GM21526 (cell line): ENCODE measurements at regions not wholly inside any gene's neighbourhood (a gene's known extent, or its start where the extent isn't known, plus 50 kb on each side); places are given as distances from the start of the nearest gene placed in this dataset.

Source experiments
- ATAC-seq: cut with Tn5 transposase; IDR thresholded peaks from one replicate; pipeline ENCODE4 v1.9.1; 2021; ENCODE audit warnings: moderate library complexity; ENCODE audit not compliant: unreplicated experiment, low FRiP score

DNA sequence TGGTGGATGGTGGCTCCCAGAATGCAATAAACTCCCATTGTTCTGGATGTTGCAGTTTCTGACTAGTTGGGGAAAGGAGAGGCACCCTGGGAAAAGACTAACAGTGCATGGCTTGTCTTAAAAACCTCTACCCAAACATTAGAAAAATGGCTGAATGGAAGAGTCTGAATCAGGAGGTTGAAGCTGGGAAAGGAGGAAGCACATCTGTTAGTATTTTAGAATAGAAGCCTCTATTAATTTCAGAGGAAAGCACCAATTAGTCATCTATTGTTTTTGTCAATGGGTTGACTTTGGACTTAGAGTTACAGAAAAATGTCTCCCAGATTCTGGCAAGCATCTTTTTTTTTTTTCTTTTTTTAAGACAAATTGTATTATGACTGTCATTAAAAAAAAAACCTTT is 56.1 kb upstream of the ELMO1 start:
- no peak for ATAC-seq

DNA sequence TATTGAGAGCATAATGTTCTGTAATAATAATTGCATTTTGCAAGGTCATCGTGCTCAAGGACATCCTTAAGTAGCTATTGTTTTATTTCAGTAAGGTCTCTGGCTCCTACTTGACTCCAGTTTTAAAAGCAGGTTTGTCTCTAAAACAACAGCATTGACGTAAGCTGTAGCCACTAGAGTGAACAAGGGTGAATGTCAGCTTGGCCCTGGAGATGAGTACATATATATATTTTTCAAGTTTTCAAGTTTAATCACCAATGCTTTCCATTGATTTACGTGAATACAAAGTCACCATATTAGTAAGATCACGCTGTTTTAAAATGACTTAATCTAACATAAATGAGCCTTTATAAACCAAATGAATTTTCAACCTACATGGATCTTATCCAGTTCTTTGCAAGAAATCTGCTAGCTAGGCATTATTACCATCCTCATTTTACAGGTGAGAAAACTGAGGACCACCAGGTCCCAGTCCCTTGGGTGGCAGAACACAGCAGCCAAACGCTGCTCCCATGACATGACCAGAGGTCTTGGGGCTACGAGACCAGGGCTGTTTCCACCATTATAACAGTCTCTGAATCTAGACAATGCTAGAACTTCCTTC is 57.2 kb upstream of the ELMO1 start:
- no peak for ATAC-seq

DNA sequence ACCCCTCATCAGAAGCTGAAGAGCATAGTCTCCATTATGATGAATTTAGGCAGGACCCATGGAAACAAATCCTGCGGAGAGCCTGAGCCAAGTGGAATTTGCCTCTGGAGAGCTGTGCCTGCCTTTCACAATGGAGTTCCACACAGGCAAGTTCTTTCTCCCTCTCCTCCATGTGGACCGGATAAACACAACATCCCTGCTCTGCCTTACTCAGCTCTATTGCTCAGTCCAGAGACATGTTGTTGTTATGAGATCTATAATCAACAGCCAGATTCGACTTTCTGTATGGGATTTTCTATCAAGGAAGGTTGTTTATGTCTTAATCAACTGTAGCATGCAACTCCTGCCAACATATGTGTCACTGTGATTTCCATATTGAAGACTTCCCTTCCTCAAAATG is 59.5 kb upstream of the ELMO1 start:
- no peak for ATAC-seq

DNA sequence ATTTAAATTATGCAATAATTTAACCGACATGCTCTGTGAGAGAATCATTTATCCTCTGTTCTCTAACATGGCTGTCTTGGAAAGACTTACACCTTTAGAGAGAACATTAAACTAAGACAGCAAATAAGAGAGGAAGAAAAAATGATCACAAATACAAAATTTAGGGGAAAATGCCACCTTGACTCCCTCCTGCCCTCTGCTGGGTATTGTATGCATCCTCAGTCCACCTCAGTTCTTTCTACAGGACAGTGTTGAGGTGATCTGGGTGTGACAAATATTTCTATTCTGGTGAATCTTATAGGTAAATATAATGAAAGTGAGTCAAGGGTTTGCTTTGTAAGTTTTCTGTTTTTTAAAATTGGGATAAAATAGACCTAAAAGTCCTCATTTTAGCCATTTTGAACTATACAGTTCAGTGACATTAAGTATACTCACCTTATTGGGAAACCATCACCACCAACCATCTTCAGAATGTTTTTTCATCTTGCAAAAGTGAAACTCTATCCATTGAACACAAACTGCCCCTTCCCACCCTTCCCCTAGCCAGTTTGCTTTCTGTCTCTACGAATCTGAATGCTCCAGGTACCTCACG is 61.5 kb upstream of the ELMO1 start:
- no peak for ATAC-seq

DNA sequence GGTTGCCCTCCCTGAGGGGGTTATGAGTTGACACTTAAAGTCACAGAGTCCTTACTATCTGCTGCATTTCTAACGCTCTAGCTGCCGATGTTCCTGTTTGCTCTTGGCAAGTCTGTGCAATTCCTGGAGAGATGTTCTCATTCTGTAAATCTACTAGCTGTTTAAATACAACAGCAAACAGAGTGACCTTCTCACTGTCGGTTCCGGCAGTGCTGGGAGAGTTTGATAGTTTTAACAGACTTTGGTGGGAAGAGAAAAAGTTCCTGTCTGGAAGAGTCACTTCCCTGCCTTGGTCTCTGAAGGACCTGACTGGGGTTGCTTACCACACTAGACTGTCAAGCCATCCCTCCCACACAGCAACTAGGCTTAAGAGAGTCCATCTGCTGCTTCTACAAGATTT is 63.3 kb upstream of the ELMO1 start:
- ATAC-seq: no peak

DNA sequence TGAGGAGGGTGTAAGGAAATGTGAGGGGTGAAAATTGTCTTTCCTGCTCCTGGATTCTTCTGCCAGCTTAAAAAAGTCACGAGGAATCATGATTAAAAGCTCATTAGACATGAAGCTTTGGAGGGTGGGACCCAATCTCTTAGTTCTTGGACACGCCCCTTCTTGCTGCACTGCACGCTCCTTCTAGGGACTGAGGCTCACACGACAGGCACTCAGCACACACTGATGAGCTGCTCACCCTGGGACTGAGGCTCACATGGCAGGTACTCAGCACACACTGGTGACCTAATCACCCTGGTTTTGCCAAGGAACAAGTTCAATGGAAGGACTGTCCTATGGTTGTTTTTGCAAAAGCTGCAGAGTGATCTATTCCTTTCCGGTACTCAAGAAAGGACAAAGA is 65.8 kb upstream of the ELMO1 start:
- ATAC-seq: no peak

DNA sequence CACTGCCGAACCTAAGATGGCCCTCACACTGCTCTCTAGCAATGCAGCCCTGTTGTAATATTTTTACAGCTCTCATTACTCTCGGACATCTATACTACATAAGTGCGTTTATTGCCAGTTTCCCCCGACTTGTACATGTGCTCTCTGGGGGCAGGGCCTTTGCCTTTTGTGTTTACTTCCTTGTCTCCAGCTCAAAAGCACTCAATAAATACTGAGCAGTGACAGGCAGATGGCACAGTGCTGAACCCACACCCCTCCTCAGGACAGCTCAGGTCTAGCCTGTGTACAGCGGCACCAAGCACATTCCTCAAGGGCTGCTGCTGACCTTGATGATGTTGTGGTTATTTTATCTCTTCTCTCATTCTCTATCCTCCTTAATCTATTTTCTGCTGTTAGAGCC is 68.0 kb upstream of the ELMO1 start:
- ATAC-seq: no peak

DNA sequence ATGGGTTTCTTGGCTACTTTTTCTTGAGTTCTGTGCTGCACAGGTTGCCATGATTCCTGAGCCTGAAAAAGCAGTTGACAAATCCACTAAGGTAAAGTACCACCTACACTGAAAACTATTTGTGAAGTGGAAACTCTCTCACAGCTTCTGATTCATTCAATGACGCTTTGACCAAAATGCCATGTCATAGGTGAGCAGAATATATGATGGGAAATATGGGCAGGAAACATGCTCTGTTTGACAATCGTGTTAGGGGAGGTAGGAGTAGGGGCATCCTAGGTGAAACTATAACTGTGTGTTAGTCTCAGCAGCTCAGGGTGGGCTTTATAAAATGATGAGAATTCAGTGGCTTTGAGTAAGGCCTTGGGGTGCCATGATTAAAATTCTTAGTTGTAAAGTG is 69.6 kb upstream of the ELMO1 start:
- ATAC-seq: no peak

DNA sequence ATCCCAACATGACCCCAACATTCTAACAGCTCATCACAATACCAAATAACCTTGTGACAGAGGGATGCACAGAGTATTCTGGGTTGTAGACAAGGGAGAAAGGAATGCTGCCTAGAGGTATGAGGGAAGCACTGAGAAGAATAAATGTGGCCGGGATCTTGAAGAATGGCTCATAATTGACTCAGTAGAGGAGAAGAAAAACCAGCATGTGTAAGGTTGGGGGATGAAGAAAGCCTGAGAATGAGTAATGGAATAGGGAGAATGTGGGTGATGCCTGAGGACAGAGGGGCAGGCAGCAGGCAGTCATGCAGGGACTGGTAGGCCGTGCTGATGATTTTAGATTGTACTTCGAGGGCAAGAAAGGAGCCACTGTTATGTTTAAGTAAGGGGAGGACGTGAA is 75.4 kb upstream of the ELMO1 start:
- ATAC-seq: no peak

DNA sequence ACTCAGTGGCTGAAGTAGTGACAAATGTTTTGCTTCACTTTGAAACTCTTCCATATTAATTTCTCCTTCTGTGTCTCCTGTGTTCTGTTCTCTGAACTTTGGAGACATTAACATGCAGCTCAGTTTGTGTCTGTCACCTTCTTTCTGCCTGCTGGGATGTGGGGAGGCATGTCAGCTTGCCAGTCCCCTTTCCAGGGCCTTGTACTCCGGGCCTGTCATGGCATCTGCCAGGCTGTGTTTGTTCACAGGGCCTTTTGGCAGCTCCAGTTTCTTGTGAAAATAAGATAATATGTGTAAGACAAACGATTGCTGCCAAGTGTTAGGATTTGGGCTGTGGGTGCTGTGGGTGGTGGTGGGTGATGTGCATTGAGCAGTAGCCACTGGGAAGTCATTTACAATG is 76.1 kb upstream of the ELMO1 start:
- ATAC-seq: no peak

DNA sequence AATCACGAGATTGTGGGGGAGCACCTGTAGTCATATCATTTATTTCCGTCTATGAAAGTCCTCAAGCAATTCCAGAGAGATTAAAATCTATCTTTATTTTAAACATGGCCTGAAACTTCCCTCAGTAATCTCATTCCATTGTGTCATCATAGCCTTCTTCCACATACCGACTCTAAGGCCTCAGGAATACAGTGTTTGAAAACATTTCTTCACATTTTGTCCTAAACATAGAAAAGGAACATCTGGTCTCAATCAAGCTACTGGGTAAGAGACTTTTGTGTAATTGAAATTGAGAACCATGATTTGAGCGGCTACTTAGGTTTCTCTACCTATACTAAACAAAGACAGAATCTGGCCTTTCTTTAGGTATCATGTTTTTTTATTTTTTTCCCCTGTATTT is 78.0 kb upstream of the ELMO1 start:
- ATAC-seq: no peak

DNA sequence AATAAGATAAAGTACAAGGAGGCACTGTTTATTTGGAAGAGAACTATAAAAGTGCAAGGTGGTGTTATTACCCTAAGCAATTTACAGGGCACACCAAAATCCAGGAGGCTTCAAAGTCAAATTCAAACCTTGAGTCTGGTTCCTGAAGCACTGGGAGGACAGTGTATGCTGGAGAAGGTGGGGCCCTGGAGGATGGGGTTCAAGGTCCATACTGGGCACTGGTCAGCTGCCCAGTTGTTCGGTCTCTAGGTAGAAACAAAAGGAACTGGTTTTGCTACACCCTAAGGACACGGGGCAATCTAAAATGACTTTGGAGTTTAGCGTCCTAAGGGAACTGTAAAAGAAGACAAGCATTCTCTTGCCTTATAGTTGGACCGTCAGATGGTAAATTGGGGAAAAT is 78.4 kb upstream of the ELMO1 start:
- no peak for ATAC-seq

DNA sequence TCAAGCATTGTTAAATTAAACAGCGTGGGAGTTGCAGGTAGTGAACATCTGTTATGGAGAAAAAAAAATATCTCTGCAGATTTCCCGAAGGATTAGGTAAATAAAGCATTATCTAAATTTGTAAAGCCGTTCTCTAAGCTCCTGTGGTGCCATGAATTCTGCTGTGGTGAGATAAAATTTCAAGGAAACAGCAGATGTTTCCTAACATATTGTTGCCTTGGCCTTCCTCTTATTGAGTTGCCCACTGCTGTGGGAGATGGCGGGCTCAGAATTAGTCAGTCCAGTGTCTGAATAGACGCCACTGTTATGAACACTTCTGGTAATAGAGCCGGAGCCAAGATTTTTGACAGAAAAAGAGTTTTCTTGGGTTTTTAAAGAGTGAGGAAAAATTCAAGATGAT is 82.6 kb upstream of the ELMO1 start:
- ATAC-seq: no peak

DNA sequence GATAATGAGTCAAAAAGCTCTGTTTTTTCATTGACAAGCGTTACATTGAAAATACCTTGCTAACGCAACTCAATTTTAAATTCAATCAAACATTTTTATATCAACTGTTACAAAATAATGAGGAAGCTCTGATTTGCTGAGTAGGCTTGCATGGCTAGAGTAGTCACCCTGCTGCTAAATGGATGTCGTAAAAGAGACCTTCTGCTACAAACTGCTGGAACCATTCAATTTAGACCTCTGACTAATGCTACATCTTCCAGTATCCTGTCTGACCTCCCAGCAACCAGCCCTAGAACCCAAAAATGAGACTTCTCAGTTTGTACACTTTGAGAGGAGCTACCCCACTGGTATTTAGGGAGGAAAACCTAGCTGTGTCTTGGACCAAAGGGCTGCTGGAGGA is 84.0 kb upstream of the ELMO1 start:
- ATAC-seq: no peak

DNA sequence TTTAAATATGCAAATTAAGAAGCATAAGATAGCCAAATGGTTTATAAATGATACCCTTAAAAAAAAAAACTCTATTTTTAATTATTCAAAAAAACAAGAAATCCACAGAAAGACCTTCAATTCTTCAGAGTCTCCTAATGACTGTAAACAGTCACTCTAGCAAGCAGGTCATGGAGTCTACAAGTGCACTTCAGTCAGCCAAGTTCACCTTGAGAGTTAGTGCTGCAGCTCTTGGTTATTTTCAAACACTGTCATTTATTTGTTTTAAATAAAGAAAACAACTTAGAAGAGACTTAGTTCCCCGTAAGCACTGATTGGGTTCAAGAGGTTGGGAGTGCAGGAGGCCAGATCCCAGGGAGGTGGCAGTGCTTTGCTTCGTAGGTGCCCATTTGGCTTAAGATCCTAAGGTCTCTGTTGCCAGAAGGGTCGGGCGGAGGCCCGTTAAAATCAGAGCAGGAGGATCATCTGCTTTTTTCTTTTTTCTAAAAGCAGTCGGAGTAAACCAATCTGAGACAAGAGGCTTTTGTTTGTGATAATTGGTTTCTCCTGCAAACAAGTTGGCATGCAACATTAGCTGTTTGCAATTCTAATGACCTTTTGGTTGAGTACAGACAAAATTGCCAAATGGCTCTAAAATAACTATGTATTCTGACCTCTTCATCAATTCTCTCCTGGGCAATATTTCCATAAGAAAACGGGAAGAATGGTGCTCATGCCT is 86.4 kb upstream of the ELMO1 start:
- ATAC-seq: no peak

DNA sequence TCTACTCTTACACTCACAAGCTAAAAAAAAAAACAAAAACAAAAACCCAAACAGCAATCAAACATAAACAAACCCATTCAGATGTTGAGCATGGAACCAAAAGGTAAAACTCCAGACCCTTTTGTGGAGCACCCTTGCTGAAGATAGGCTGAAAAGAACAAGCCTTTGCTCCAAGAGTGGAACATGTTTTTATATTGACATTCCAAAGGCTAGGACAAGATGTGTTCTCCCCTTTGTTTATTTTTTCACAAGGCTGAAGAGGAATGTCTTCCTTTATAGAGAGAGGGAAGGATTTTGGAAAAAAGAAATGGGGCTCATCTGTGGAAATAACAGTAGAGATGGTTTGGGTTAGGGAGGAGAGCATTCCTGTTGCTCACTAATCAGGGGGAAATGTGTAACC is 87.2 kb upstream of the ELMO1 start:
- no peak for ATAC-seq

DNA sequence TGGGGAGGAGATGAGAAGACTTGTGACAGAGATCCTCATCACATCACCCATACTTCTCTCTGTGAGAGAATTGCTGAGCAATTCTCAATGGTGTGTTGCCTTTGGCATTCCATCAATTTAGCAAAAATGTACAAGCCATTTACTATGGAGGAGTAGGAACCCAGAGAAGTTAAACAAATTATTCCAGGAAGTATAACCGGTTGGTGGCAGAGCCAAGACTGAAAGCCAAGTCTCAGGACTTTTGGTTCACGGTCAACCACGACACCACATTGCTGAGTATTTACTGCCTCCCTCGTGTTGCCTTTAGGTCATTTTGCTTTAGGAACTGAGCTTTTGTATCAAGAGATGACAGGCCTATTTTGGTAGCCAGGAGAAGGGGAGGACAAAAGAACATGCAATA is 88.0 kb upstream of the ELMO1 start:
- ATAC-seq: no peak

DNA sequence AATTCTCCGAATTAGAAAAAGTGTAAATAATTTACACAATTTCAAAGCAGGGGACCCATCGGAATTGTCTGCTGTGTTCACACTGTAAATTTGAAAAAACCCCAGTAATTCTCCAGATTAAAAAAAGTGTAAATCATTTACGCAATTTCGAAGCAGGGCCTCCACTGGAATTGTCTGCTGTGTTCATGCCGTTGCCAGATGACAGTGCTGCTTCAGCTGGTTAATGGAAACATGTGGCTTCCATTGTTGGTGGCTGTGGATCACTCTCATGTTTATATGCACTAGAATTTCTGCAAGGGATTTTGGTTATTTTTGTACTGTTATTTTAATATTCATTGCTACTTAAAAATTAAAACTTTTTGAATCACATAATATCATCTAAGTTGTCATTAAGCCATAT is 88.8 kb upstream of the ELMO1 start:
- no peak for ATAC-seq

DNA sequence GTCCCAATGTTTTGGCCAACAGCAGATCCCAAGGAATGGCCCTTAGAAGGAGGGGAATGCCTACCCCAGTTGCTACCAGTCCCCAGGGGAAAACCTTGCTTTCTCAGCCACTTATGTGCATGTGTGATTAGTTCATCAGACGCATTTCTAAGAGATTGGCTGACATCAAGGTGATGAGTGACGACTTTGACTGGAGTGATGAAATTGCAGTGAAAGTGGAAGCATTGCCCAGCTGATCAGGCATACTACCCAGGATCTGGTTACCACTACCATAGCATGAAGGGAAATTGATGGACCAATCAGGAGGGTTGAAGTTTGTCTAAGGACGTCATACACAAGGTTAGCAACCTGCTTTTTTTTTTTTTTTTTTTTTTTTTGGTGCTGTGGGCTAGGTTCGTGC is 90.3 kb upstream of the ELMO1 start:
- ATAC-seq: no peak

DNA sequence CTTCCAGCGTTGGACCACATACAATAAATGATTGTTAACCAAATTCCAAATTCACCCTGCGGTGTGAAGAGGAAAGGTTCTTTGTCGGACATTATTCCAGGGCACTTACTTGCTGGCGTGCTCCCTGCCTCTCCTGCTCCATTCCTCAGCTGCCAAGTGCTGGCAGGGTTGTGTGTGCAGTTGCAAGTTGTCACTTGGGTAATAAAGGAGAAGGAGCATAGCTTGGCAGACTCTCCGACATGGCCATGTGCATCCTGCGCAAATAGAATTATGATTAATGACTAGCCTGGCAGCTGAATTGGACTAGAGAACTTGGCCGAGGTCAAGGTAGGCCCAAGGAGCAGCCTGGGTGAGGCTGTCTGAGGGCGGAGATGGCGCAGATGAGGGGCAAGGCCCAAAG is 92.3 kb upstream of the ELMO1 start:
- no peak for ATAC-seq

DNA sequence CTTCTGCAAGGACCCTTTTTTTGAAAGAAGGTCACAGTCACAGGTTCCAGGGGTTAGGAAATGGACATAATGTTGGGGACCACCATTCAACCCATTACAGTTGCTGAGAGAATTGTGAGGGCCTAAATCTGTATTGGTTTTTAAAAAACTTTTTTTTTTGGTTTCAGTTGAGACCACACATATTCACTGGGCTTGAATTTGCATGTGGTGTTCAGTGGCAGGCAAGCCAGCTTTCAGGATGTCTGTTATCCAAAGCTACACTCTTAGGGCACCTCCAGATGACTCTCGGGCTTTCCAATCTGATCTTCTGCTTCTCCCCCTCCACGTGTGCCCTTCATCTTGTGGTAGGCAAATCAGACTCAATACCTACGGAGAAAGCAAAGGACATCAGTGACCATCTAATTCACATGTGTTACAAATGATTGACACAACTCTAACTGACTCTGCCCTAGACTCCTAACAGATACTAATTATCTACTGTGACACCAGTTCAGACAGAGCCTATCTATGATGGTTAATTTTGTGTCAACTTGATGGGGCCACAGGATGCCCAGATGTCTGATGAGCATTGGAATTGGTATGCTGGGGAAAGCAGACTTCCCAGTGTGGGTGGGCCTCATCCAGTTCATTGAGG is 93.3 kb upstream of the ELMO1 start:
- ATAC-seq: peak; percentile 95
